ENCODE measurements at regions not wholly inside any gene's neighbourhood (a gene's known extent, or its start where the extent isn't known, plus 50 kb on each side); places are given as distances from the start of the nearest gene placed in this dataset.

DNA sequence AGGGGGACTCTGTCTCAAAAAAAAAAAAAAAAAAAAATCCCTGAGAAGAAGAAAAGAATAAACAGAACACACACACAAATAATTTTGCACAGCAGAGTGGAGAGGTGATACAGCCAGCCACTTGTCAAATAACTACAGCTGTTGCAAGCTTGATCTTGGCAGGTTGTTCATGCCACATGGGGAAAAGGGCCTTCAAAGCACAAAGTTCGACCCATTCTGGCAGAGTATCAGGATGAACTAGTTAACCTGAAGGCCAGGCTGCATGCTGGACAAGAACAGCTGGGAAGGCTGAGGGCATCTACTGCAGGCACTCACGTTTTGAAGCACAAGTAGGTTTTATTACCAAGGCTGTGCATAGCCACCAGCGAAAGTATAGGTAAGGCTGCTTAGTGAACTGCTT is 104.1 kb downstream of the KCTD15 start:
- Histone ChIP-seq H3K9me3 (peaks cover 6% of the 10 kb centered on the region), H3K27ac (no peak overlapping the region), H3K4me3 (ENCODE audit: low read depth in 1 of 2, low read length in 1 of 2) (no peak overlapping the region), H3K36me3 (no peaks in the 10 kb centered on the region), H3K27me3 (peaks cover 56% of the 10 kb centered on the region), H3K4me1 (ENCODE audit: control insufficient read depth in 1 of 2, insufficient read depth in 1 of 2, low read depth in 1 of 2, low read length in 1 of 2) (no peaks in the 10 kb centered on the region)
- TF ChIP-seq, protein P1, sequence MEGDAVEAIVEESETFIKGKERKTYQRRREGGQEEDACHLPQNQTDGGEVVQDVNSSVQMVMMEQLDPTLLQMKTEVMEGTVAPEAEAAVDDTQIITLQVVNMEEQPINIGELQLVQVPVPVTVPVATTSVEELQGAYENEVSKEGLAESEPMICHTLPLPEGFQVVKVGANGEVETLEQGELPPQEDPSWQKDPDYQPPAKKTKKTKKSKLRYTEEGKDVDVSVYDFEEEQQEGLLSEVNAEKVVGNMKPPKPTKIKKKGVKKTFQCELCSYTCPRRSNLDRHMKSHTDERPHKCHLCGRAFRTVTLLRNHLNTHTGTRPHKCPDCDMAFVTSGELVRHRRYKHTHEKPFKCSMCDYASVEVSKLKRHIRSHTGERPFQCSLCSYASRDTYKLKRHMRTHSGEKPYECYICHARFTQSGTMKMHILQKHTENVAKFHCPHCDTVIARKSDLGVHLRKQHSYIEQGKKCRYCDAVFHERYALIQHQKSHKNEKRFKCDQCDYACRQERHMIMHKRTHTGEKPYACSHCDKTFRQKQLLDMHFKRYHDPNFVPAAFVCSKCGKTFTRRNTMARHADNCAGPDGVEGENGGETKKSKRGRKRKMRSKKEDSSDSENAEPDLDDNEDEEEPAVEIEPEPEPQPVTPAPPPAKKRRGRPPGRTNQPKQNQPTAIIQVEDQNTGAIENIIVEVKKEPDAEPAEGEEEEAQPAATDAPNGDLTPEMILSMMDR (IDR thresholded peaks at IDR 0.05): no peak

DNA sequence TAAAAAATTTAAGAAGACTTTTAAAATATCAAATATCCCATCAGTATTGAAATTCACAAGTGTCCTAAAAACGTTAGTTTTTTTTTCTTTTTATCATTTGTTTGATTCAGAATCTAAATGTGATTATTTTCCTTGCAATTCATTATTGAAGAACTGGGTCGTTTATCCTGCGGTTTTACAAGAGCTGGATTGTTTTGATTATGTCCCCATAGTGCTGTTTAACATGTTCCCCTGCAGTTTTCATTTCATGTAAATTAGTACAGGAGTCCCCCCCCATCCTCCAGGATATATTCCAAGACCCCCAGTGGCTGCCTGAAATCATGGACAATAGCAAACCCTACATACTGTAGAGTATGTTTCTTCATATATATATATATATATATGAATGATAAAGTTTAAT is 105.7 kb downstream of the KCTD15 start:
- Histone ChIP-seq H3K27me3 (peaks cover 71% of the 10 kb centered on the region), H3K27ac (no peak overlapping the region), H3K9me3 (peaks cover 5% of the 10 kb centered on the region), H3K4me1 (ENCODE audit: control insufficient read depth in 1 of 2, insufficient read depth in 1 of 2, low read depth in 1 of 2, low read length in 1 of 2) (no peaks in the 10 kb centered on the region), H3K36me3 (no peaks in the 10 kb centered on the region), H3K4me3 (ENCODE audit: low read depth in 1 of 2, low read length in 1 of 2) (no peak overlapping the region)
- TF ChIP-seq, protein P1 (IDR thresholded peaks at IDR 0.05): no peak

DNA sequence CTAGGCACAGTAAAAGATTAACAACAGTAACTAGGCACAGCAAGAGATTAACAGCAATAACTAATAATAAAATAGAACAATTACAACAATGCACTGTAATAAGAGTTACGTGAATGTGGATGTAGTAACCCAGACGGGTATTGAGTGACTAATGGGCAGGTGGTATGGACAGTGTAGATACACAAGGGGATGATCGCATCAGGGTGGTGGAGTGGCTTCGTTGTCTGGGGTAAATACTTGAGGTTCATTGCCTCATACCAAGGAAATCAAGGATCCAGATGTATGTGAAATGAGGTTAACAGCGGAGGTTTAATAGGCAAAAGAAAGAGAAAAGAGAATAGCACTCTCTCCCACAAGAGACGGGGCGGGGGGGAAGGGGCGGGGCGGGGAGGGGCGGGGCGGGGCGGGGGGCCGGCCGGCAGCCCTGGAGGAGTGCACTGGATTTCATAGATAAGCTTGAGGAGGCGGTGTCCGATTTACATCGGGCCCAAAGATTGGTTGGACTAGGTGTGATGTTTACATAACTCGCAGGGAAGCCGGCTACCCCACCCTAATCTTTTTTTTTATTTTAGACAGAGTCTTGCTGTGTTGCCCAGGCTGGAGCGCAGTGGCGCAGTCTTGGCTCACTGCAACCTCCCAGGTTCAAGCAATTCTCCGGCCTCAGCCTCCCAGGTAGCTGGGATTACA is 106.3 kb downstream of the KCTD15 start:
- H3K9me3 ChIP-seq: no peaks in the 10 kb centered on the region
- no peak overlapping the region for H3K27ac ChIP-seq
- no peaks in the 10 kb centered on the region for H3K4me1 ChIP-seq (ENCODE audit: control insufficient read depth in 1 of 2, insufficient read depth in 1 of 2, low read depth in 1 of 2, low read length in 1 of 2)
- TF ChIP-seq, protein P1 (IDR thresholded peaks at IDR 0.05): no peak
- H3K36me3 ChIP-seq: no peaks in the 10 kb centered on the region
- H3K4me3 ChIP-seq (ENCODE audit: low read depth in 1 of 2, low read length in 1 of 2): no peak overlapping the region
- H3K27me3 ChIP-seq: peaks cover 77% of the 10 kb centered on the region

DNA sequence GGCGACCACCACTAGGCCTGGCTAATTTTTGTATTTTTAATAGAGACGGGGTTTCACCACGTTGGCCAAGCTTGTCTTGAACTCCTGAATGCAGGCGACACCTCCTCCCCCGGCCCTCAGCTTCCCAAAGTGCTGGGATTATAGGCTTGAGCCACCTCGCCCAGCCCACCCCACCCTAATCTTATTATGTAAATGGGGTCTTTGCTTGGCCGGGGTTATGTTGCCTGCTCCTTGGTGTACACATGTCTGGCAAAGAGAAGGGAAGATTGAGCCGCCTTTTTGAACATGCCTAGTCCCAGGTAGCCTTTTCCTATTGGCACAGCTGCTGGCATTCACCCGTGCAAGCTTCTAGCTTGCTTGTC is 106.8 kb downstream of the KCTD15 start:
- H3K27me3 ChIP-seq: peaks cover 82% of the 10 kb centered on the region
- no peaks in the 10 kb centered on the region for H3K9me3 ChIP-seq
- H3K4me3 ChIP-seq (ENCODE audit: low read depth in 1 of 2, low read length in 1 of 2): no peak overlapping the region
- no peaks in the 10 kb centered on the region for H3K4me1 ChIP-seq (ENCODE audit: control insufficient read depth in 1 of 2, insufficient read depth in 1 of 2, low read depth in 1 of 2, low read length in 1 of 2)
- TF ChIP-seq, protein P1 (IDR thresholded peaks at IDR 0.05): no peak
- no peaks in the 10 kb centered on the region for H3K36me3 ChIP-seq
- no peak overlapping the region for H3K27ac ChIP-seq

DNA sequence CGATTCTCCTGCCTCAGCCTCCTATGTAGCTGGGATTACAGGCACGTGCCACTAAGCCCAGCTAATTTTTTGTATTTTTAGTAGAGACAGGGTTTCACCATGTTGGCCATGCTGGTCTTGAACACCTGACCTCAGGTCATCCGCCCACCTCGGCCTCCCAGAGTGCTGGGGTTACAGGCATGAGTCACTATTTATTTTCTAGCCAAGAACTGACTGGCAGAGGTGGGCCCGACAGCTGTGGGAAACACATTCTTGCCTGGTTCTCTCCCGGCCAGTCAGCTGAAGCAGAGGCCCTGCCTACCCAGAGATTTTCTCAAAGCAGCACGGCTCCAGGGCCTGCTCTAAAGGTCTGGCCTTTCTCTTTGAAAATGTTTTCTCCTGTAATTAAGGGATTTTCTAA is 108.0 kb downstream of the KCTD15 start:
- H3K27ac ChIP-seq: no peak overlapping the region
- no peaks in the 10 kb centered on the region for H3K36me3 ChIP-seq
- TF ChIP-seq, protein P1 (IDR thresholded peaks at IDR 0.05): no peak
- no peak overlapping the region for H3K4me3 ChIP-seq (ENCODE audit: low read depth in 1 of 2, low read length in 1 of 2)
- H3K4me1 ChIP-seq (ENCODE audit: control insufficient read depth in 1 of 2, insufficient read depth in 1 of 2, low read depth in 1 of 2, low read length in 1 of 2): no peaks in the 10 kb centered on the region
- H3K27me3 ChIP-seq: peaks cover 94% of the 10 kb centered on the region
- H3K9me3 ChIP-seq: no peaks in the 10 kb centered on the region

All from neutrophil (primary cell).